ENCODE measurements at regions not wholly inside any gene's neighbourhood (a gene's known extent, or its start where the extent isn't known, plus 50 kb on each side); places are given as distances from the start of the nearest gene placed in this dataset.

GRCh38 chr1:172774561-172774960, 115.7 kb downstream of the FASLG start:
- TF ChIP-seq, protein P1, sequence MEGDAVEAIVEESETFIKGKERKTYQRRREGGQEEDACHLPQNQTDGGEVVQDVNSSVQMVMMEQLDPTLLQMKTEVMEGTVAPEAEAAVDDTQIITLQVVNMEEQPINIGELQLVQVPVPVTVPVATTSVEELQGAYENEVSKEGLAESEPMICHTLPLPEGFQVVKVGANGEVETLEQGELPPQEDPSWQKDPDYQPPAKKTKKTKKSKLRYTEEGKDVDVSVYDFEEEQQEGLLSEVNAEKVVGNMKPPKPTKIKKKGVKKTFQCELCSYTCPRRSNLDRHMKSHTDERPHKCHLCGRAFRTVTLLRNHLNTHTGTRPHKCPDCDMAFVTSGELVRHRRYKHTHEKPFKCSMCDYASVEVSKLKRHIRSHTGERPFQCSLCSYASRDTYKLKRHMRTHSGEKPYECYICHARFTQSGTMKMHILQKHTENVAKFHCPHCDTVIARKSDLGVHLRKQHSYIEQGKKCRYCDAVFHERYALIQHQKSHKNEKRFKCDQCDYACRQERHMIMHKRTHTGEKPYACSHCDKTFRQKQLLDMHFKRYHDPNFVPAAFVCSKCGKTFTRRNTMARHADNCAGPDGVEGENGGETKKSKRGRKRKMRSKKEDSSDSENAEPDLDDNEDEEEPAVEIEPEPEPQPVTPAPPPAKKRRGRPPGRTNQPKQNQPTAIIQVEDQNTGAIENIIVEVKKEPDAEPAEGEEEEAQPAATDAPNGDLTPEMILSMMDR (IDR thresholded peaks at IDR 0.05; ENCODE audit: control extremely low read depth, extremely low read depth, low read depth, missing control alignments), result no peak
- no peak for DNase-seq (ENCODE audit: extremely low spot score)
- ChIA-PET POLR2A (no interaction called here), CTCF (interaction anchor here (1.0 to 1.7 kb wide), 5 partner anchors 8 to 55 kb away, joined by 3 to 5 read pairs (median 4); no protein-coding TSS in a partner anchor)

DNA sequence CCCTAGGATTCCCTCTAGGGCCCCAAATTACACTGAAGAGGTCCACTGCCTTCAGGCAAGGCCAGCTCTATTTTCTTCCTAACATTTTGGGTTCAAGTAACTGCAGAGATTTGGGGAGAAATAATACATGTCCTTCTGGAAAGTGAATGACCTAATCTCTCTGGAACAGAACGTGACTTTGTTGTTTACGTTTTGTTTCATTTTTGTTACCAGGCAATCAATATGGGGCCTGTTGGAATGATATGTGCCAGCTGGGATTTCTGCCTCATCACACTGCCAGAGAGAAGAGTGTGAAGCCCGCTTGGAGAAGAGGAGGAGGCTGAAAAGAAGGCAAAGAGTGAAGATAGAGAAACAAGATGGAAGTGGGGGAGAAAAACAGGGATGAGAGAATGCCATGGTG, 116.7 kb downstream of the FASLG start:
- POLR2A ChIA-PET, result no interaction called here
- DNase-seq (ENCODE audit: extremely low spot score), result no peak
- CTCF ChIA-PET, result interaction anchor here (1.3 to 1.7 kb wide), 2 partner anchors 10 to 51 kb away, joined by 3 to 4 read pairs; no protein-coding TSS in a partner anchor
- TF ChIP-seq, protein P1 (IDR thresholded peaks at IDR 0.05; ENCODE audit: control extremely low read depth, extremely low read depth, low read depth, missing control alignments), result no peak

DNA sequence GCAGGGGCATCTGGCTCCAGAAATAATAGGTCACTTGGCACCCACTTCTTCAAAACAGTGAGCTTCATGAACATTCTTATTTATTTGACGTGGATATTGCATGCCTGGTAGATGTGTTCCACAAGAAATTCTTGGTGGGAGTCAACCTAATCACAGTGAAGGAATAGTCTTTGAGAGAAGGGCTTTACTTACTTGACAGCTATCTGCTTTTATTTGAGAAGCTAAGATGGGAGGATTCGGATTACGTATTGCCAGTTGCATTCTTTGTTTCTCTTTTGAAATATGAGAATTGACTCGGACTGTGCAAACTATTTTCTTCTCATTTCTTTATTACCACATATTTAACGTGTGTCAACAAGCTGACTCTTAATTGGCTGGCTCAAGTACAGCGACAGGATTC, 117.2 kb downstream of the FASLG start:
- ChIA-PET CTCF (interaction anchor here (1.3 to 1.7 kb wide), 2 partner anchors 10 to 50 kb away, joined by 3 to 4 read pairs; no protein-coding TSS in a partner anchor), POLR2A (no interaction called here)
- TF ChIP-seq, protein P1 (IDR thresholded peaks at IDR 0.05; ENCODE audit: control extremely low read depth, extremely low read depth, low read depth, missing control alignments), result no peak
- no peak for DNase-seq (ENCODE audit: extremely low spot score)

GRCh38 chr1:172777767-172778166, 118.9 kb downstream of the FASLG start:
- ChIA-PET CTCF (interaction anchor here (1.3 to 2.2 kb wide), 6 partner anchors 9 to 424 kb away, joined by 3 to 11 read pairs (median 8); no protein-coding TSS in a partner anchor), POLR2A (no interaction called here)
- TF ChIP-seq, protein P1 (IDR thresholded peaks at IDR 0.05; ENCODE audit: control extremely low read depth, extremely low read depth, low read depth, missing control alignments), result no peak
- no peak for DNase-seq (ENCODE audit: extremely low spot score)

DNA sequence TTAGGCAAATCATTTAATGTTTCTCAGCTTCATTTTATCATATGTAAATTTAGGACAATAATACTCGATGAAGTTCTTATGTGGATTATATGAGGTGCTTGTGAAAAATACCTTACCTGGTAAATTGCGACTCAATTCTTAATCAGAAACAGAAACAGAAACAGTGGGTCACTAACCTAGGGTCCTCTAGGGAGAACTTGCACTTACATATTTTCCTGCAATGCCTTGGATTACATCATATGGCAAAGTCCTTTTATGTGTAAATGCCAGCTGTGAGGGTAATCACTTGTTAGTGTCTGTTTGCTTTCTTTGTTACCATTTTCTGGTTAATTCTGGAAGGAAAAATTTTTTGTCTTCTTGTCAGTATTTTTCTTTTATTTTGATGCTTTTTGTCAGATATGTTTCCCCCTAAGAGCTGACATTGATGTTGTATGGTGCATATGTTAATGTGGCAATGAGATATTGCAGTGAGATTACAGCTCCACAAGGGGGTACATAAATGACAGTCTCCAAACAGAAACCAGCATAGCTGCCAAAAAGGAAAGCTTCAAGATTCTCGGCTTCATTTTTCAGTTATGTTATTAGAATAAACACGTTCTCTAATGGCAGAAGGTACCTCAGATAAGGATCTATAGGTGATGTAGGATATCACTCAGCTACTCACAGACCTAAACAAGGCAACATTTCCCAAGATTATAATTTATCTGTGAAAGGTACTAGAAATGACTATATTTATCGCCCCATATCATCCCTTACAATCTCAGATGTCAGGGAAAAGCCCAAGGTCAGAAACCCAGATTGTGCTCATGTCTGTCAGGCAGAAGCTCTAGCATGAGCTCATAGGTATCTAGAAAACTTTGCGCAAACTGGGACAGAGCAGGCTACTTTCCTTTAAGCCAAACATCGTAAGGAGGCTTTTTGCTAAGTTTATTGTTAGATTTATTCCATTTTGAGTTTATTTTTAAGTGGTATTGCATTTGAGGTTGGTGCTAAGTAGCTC, 119.9 kb downstream of the FASLG start:
- CTCF ChIA-PET, result interaction anchor here (0.7 to 2.2 kb wide), 20 partner anchors 9 to 728 kb away, joined by 3 to 11 read pairs (median 5); no protein-coding TSS in a partner anchor
- TF ChIP-seq, protein P1 (IDR thresholded peaks at IDR 0.05; ENCODE audit: control extremely low read depth, extremely low read depth, low read depth, missing control alignments), result peak; percentile 33
- peak; percentile 23 for DNase-seq (ENCODE audit: extremely low spot score)
- POLR2A ChIA-PET, result interaction anchor here (0.5 to 0.7 kb wide), 2 partner anchors 27 to 246 kb away, joined by 3 to 6 read pairs; no protein-coding TSS in a partner anchor

GRCh38 chr1:172779491-172779890, 120.6 kb downstream of the FASLG start:
- TF ChIP-seq, protein P1 (IDR thresholded peaks at IDR 0.05; ENCODE audit: control extremely low read depth, extremely low read depth, low read depth, missing control alignments), result no peak
- DNase-seq (ENCODE audit: extremely low spot score), result no peak
- CTCF ChIA-PET, result interaction anchor here (0.7 to 2.2 kb wide), 15 partner anchors 12 to 423 kb away, joined by 3 to 10 read pairs (median 5); no protein-coding TSS in a partner anchor
- POLR2A ChIA-PET, result interaction anchor here (0.7 kb wide), 1 partner anchor 247 kb away, joined by 3 read pairs; no protein-coding TSS in a partner anchor

Data from GM10248 (cell line).